Breast epithelium (tissue), 3 donors: ENCODE measurements at regions not wholly inside any gene's neighbourhood (a gene's known extent, or its start where the extent isn't known, plus 50 kb on each side); places are given as distances from the start of the nearest gene placed in this dataset.

Experiments used
- POLR2A ChIP-seq: fragments of 450-650 bp; IDR thresholded peaks from one replicate; pipeline ENCODE4 v1.6.1; 2016; ENCODE audit warnings: antibody characterized with exemption, mild to moderate bottlenecking, moderate library complexity
- TF ChIP-seq, protein P1 (sequence below), 3 donors: fragments of 450-650 bp; IDR thresholded peaks; one replicate each; pipeline ENCODE4 v1.5.1; 2016 to 2017; ENCODE audit warnings: antibody characterized with exemption in 3 of 3, mild to moderate bottlenecking in 3 of 3, moderate library complexity in 3 of 3

DNA sequence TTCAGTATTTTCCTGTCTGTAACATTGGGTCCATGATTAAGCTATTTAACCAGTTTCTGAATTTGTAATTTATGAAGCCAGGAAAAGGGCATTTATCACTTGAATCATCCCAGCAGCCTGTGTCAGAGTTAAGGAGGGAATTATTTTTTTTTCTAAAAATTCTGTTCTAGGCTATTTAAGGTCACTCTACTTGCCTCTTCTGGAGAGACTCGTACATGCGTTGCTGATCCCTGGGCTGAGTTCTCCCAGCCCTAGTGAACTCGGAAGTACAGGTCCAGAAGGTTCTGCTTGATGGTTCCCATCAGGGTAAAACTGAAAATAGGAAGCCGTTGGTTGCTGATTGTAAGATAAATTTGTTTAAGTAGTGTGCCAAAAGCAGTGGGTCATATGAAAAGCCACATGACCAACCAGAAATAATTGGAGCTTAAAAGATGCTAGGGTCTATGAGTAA lies 90.7 kb downstream of the GPR88 start:
- TF ChIP-seq, protein P1, sequence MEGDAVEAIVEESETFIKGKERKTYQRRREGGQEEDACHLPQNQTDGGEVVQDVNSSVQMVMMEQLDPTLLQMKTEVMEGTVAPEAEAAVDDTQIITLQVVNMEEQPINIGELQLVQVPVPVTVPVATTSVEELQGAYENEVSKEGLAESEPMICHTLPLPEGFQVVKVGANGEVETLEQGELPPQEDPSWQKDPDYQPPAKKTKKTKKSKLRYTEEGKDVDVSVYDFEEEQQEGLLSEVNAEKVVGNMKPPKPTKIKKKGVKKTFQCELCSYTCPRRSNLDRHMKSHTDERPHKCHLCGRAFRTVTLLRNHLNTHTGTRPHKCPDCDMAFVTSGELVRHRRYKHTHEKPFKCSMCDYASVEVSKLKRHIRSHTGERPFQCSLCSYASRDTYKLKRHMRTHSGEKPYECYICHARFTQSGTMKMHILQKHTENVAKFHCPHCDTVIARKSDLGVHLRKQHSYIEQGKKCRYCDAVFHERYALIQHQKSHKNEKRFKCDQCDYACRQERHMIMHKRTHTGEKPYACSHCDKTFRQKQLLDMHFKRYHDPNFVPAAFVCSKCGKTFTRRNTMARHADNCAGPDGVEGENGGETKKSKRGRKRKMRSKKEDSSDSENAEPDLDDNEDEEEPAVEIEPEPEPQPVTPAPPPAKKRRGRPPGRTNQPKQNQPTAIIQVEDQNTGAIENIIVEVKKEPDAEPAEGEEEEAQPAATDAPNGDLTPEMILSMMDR (IDR thresholded peaks at IDR 0.05), result no peak
- no peak for TF ChIP-seq POLR2A
